Inflammatory macrophage treated with lipopolysaccharide for 1 hour (primary cell): ENCODE measurements at regions not wholly inside any gene's neighbourhood (a gene's known extent, or its start where the extent isn't known, plus 50 kb on each side); places are given as distances from the start of the nearest gene placed in this dataset.
A peak's percentile ranks its signal among the peaks of the same experiment; 100 is the strongest.

Experiments used
- DNase-seq, 2 donors: peaks; one replicate each; pipeline ENCODE4 v3.0.0-alpha.2; 2020 to 2022

GRCh38 chr1:208807446-208808127, 563.4 kb upstream of the PLXNA2 start:
- DNase-seq: peak in 1 of 2 donors; percentile 33

DNA sequence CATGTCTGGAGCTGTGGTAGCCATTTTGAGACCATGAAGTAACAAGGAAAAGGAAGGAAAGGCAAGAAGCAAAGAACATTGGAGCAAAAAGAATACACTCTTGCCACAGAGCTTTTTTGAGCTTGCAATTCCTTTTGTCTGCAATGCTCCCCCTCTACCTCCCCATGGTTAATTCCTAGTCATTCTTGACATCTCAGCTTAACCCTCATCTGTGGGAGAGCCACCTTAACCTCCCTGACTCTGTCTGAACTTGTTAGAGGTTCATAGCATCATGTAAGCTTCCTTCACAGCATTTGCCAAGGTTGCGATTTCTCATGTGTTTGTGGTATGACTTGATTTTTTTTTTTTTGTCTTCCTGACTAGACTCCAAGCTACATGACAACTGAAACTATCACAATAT, 564.1 kb upstream of the PLXNA2 start:
- no peak for DNase-seq

DNA sequence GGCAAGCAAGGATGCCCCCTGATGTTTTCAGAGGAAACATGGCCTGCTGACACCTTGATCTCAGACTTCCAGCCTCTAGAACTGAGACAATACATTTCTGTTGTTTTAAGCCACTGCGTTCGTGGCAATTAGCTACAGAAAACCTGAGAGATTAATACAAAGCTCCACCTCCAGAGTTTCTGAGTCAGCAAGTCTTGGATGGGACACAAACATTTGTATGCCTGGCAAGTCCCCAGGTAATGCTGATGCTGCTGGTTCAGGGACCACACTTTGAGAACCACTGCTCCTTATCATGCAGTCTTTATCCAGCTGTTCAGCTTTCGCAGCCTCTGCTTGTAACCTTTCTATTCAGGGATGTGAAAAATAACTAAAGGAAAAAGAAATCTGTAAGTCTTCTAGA, 565.7 kb upstream of the PLXNA2 start:
- DNase-seq: no peak

- DNase-seq: no peak
These were observed 574.7 kb upstream of the PLXNA2 start for GRCh38 chr1:208818770-208819445.

DNA sequence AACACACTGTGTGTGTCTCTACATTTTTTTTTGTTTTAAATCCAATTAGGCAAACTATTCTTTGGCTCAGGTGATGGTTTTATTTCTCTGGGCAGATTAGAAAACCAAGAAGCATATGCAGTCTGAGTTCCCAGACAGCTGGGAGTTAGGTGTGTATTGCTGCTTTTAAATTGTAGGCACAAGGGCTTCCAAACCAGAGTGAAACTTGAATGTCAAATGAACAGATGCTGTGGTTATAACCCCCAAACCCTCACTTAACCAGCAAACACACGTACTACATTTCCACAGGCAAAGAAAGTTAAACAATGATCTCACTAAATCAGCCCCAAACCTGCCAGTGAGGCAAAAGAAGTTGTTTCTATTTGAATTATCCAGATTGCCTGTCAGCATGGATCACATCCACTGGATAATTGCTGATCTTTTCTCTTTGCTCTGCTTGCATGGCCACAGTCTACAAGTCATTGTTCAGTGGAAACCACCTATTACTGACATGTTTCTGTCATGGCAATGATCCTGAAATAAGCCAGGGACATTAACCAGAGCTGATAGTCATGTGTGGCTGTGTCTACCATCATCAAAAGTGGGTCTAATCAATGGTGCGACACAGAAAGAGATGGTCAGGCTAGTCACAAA, 576.5 kb upstream of the PLXNA2 start:
- no peak for DNase-seq

DNA sequence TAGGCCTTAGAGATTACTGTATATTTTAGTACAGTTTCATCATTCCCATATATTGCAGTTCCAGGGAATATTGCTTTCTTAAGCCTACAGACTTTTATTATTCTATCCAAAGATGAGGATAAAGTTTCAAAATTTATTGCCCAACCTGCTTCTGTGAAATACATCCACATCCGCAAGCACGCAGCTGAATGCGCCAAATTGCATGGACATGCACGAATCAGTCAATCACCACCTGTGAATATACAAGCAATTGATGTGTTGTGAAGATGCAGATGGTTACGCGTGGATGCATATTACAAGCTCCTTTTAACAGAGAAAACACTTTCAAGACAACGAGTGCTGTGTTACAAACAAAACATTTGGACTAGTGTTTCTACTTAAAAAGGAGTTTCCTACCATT, 577.8 kb upstream of the PLXNA2 start:
- no peak for DNase-seq

GRCh38 chr1:208825300-208825699, 581.1 kb upstream of the PLXNA2 start:
- no peak for DNase-seq

- no peak for DNase-seq
These were observed 585.4 kb upstream of the PLXNA2 start for GRCh38 chr1:208829595-208829994.

GRCh38 chr1:208834381-208835096, 590.4 kb upstream of the PLXNA2 start:
- no peak for DNase-seq

DNA sequence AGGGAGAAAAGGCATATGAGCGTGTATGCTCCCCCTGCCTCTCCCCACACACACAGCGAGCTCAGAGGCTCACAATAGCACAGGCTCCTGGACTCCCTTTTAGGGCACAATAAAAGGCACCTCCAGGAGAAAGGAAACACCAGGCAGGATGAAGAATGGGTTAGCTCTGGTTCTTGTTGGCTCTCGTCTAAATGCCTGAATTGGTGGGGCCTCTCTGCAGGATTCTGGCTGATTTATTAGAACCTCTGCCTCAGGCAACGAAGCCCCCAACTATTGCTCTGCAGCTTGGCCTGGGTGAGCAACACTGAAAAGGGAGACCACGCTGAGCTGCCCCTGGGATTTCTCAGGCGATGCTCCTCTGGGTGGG, 590.9 kb upstream of the PLXNA2 start:
- no peak for DNase-seq

DNA sequence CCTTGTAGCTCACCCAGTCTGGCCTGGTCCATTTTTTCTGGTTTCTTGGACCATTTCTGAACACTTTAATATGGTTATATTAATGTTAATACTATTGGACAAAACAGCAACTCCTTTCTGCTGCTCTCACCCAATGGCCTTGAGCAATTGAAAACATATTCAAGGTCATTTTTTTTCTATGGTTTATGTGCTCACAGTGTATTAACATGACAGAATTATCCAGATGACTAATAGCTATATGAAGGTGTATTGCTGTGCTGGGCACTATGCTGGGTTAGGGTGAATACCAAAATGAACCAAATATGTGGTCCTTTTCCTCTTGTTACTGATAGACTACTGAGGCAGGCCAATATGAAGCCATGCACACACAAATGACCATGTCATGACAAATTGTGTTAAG, 591.6 kb upstream of the PLXNA2 start:
- DNase-seq: no peak

- no peak for DNase-seq
These were observed 593.1 kb upstream of the PLXNA2 start for GRCh38 chr1:208837242-208837641.

DNA sequence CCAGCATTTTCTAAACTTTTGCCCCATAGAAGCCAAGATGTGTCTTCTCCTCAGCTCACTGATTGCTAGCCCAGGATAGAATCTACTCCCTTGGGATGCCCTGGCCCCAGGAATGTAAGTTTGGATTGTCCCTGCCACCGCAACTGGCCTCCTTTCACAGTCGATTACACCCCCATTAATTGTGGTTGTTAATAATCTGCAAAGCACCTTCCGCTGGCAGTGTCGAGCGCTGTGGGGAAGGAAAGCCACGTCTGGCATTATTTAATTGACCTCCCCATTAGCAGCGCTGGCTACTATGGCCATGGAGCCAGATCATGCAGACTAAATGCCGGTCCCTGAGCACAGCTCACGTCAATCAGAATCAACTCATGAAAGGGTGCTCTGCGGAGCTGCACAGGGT, 597.3 kb upstream of the PLXNA2 start:
- DNase-seq: no peak

DNA sequence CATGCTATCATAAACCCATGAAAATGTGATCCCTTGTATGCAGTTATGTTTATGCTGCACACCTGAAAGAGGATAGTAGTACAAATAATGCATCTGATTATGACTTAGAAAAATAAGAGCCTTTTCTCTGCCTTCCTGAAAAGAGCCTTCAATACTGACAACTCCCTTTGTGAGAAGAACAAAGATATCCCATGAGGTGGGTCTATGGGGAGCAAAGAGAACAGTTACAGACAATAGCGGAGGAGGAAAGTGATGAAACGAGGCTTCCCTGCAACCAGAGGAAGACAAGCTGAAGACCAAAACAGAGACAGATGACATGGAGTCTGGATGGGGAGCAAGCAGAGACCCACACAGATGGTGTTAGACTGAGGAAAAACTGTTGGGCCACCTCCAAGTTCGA, 598.3 kb upstream of the PLXNA2 start:
- DNase-seq: no peak

DNA sequence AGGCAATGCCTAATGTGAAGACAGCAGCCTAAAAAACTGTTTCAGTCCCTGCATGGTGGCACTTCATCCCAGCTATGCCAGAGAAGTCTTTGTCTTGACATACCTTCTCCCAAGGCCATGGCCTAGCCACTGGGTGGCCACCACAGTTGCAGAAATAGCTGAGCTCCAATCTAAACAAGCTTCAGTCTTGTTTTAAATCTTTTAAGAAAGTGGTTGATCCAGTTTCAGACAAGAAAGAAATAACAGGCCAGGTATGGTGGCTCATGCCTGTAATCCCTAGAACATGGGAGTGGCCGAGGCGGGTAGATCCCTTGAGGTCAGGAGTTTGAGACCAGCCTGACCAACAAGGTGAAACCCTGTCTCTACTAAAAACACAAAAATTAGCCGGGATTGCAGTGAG, 600.0 kb upstream of the PLXNA2 start:
- DNase-seq: no peak

GRCh38 chr1:208848854-208849253, 604.7 kb upstream of the PLXNA2 start:
- no peak for DNase-seq

DNA sequence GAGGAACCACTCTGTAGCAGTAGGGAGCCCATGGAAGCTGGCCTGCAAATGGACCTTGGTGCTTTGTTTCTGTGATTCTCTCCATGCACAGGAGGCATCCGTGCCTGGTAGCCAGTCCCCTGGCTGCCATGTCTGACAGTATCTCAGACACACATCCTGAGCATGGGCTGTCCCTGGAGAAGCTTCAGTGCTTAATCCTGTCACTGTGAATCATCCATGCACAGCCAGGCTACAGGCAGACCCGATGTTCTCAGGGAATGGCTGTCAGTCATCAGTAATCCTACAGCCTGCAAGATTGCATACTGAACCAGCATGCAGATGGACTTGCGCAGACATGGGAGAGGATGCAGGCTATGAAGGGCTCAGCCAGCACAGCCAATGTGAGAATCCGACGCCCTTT, 606.3 kb upstream of the PLXNA2 start:
- no peak for DNase-seq

- DNase-seq: no peak
These were observed 607.2 kb upstream of the PLXNA2 start for GRCh38 chr1:208851366-208851765.

DNA sequence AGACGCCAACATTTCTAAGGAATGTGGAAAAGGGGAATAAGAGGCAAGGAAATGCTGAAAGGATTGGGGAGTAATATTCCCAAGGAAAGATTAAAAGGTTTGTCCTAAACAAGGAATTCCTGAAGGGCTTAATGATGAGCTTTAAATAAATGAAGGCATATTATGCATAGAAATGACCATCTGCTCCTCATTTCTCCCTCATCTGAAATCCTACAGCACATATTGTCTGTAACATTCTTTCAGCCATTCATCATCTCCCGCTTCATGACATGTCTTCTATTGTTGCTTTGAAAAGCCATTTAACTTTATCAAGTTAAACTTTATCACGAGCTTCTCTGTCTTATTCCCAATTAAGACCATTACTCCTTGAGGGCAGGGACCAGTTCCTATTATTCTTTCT, 608.7 kb upstream of the PLXNA2 start:
- no peak for DNase-seq

- DNase-seq: no peak
These were observed 611.2 kb upstream of the PLXNA2 start for GRCh38 chr1:208855403-208855802.

DNA sequence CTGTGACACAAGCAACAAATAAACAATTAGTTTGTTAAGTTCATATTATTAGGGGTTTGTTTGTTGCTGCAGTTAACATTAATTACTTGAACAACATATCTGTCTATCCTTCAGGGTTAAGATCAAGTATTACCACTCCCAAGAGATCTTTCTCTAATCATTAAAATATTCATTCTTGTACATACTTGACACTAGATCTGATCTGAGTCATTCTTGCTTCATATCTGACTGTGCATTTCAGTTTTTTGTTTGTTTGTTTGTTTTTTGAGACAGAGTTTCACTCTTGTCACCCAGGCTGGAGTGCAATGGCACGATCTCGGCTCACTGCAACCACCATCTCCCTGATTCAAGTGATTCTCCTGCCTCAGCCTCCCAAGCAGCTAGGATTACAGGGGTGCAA, 613.3 kb upstream of the PLXNA2 start:
- DNase-seq: no peak

DNA sequence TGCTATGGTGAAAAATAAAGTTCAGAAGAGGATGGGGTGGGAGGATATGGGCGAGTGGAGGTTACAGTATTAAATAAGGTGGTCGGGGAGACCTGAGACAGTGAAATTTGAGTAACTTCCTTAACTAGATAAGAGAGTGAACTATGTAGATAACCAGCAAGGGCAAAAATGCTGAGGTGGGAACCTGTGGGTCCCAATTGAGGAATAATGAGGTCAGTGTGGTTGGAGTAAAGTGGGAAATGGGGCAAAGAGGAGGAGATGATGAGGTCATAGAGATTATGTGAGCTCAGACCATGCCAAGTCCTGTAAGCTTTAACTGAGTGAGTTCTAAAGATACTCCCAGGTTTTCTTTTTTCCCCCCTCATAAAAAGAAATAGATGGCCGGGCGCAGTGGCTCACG, 614.6 kb upstream of the PLXNA2 start:
- DNase-seq: no peak

GRCh38 chr1:208864366-208864965, 620.3 kb upstream of the PLXNA2 start:
- no peak for DNase-seq
